Calu3 (cell line): ENCODE measurements at regions not wholly inside any gene's neighbourhood (a gene's known extent, or its start where the extent isn't known, plus 50 kb on each side); places are given as distances from the start of the nearest gene placed in this dataset.

Source experiments
- BruUV-seq: library from RNA; stranded (reverse); fragments of 400-500 nt; replicated peaks from 2 replicates; lab custom pipeline; 2021; lab: Mats Ljungman, UMichigan
- CTCF ChIA-PET: fragments of 300-600 bp; sonication (Branson Sonifier 250); formaldehyde crosslinking; loops from one replicate; lab custom pipeline; 2022; ENCODE audit warnings: antibody characterized with exemption; lab: Charles Lee
- DNase-seq: peaks from one replicate; pipeline ENCODE4 v3.0.0; 2022
- H3K27ac Mint-ChIP-seq: one replicate; pipeline ENCODE4 v1.8.0; 2022; ENCODE audit warnings: mixed read lengths; ENCODE audit not compliant: unreplicated experiment
- H3K27me3 Mint-ChIP-seq: one replicate; pipeline ENCODE4 v1.8.0; 2022; ENCODE audit warnings: mixed read lengths; ENCODE audit not compliant: unreplicated experiment
- H3K36me3 Mint-ChIP-seq: one replicate; pipeline ENCODE4 v1.8.0; 2022; ENCODE audit warnings: mild to moderate bottlenecking, moderate library complexity, mixed read lengths; ENCODE audit not compliant: insufficient read depth, unreplicated experiment
- H3K4me1 Mint-ChIP-seq: one replicate; pipeline ENCODE4 v1.8.0; 2022; ENCODE audit warnings: mild to moderate bottlenecking, low read depth, mixed read lengths; ENCODE audit not compliant: unreplicated experiment
- H3K4me3 Mint-ChIP-seq: one replicate; pipeline ENCODE4 v1.8.0; 2022; ENCODE audit warnings: mild to moderate bottlenecking, low read depth, moderate library complexity, mixed read lengths; ENCODE audit not compliant: unreplicated experiment
- H3K9me3 Mint-ChIP-seq: one replicate; pipeline ENCODE4 v1.8.0; 2022; ENCODE audit warnings: low read depth, mixed read lengths; ENCODE audit not compliant: unreplicated experiment
- intact Hi-C: fragments of 100-400 bp; cut with micrococcal nuclease; formaldehyde crosslinking; loops from one replicate; pipeline ENCODE4 v1.10.0; 2022; ENCODE audit not compliant: unreplicated experiment
- TF ChIP-seq, protein P1 (sequence below): fragments of 200-600 bp; IDR thresholded peaks from one replicate; pipeline ENCODE4 v1.8.0; 2022; ENCODE audit warnings: antibody characterized with exemption; ENCODE audit not compliant: unreplicated experiment

DNA sequence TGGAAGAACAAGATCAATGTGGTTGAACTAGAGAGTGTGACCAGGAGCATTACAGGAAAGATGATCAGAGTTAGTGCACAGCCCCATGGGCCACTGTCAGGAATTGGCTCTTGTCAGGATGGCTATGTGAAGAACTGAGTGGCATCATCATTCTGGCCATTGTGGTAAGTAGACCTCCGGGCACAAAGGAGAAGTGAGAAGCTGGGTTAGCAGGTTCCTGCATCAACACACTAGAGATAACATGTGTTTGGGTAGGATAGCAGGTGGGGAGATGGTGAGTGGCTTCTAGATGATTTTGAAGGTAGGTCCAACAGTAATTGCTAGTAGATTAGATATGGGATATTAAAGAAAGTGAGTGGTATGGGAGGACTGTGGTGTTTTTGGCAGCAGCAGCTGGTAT lies 408.2 kb downstream of the TSN start:
- CTCF ChIA-PET: no interaction called here

DNA sequence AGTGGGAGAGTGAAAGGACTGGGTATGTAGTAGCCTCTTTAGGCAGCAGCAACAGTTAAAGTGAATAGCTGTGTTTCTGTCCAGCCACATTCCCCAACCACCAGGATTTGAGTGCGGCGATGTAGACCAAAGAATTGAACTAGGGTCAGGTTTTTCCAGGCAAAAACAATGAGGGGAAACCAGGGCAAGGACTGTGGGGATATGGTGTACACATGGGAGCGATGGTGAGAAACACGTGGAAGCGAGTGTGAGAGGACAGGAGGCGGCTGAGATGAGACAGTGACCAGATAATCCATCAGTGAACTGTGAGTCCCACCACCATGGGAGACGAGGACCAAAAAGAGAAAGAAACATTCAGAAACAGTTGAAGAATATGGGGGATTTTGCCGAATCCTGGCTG lies 409.5 kb downstream of the TSN start:
- Mint-ChIP-seq H3K4me3 (no peak overlapping the region), H3K9me3 (no peaks in the 10 kb centered on the region), H3K27ac (no peak overlapping the region), H3K27me3 (peaks cover 26% of the 10 kb centered on the region), H3K4me1 (no peaks in the 10 kb centered on the region), H3K36me3 (no peaks in the 10 kb centered on the region)
- TF ChIP-seq, protein P1, sequence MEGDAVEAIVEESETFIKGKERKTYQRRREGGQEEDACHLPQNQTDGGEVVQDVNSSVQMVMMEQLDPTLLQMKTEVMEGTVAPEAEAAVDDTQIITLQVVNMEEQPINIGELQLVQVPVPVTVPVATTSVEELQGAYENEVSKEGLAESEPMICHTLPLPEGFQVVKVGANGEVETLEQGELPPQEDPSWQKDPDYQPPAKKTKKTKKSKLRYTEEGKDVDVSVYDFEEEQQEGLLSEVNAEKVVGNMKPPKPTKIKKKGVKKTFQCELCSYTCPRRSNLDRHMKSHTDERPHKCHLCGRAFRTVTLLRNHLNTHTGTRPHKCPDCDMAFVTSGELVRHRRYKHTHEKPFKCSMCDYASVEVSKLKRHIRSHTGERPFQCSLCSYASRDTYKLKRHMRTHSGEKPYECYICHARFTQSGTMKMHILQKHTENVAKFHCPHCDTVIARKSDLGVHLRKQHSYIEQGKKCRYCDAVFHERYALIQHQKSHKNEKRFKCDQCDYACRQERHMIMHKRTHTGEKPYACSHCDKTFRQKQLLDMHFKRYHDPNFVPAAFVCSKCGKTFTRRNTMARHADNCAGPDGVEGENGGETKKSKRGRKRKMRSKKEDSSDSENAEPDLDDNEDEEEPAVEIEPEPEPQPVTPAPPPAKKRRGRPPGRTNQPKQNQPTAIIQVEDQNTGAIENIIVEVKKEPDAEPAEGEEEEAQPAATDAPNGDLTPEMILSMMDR: no peak
- CTCF ChIA-PET: no interaction called here
- intact Hi-C loops: no loop called here
- DNase-seq: no peak
- no TSS peak for BruUV-seq

More for the DNA sequence above, 408.2 kb downstream of the TSN start:
- no peak for DNase-seq
- H3K4me1 Mint-ChIP-seq: no peaks in the 10 kb centered on the region
- H3K36me3 Mint-ChIP-seq: no peaks in the 10 kb centered on the region
- no peaks in the 10 kb centered on the region for H3K9me3 Mint-ChIP-seq
- peaks cover 21% of the 10 kb centered on the region for H3K27me3 Mint-ChIP-seq
- intact Hi-C loops: no loop called here
- TF ChIP-seq, protein P1: no peak
- no peak overlapping the region for H3K4me3 Mint-ChIP-seq
- BruUV-seq: no TSS peak
- H3K27ac Mint-ChIP-seq: no peak overlapping the region

DNA sequence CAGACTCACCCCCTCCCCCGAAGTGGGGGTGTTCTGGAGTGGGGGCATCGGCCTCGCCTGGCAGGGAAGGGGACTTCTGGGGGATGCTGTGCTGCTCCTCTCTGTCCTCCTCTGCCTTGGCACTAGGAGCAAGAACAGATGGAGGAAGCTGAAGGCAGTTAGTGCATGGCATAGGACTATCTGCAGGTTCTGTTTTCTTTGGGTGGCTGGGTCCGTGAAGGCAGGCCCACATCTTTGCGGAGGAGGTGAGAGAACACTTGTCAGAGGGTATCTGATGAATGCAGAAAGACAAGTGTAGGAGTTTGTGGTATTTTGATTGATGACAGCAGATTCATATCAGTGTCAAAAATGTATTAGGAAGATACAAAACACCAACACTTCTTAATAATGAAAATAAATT lies 411.4 kb downstream of the TSN start:
- no peak for DNase-seq
- no peak overlapping the region for H3K4me3 Mint-ChIP-seq
- H3K36me3 Mint-ChIP-seq: no peaks in the 10 kb centered on the region
- H3K4me1 Mint-ChIP-seq: no peaks in the 10 kb centered on the region
- intact Hi-C loops: no loop called here
- no TSS peak for BruUV-seq
- no peaks in the 10 kb centered on the region for H3K9me3 Mint-ChIP-seq
- TF ChIP-seq, protein P1: no peak
- no peak overlapping the region for H3K27ac Mint-ChIP-seq
- CTCF ChIA-PET: no interaction called here
- H3K27me3 Mint-ChIP-seq: peaks cover 32% of the 10 kb centered on the region

DNA sequence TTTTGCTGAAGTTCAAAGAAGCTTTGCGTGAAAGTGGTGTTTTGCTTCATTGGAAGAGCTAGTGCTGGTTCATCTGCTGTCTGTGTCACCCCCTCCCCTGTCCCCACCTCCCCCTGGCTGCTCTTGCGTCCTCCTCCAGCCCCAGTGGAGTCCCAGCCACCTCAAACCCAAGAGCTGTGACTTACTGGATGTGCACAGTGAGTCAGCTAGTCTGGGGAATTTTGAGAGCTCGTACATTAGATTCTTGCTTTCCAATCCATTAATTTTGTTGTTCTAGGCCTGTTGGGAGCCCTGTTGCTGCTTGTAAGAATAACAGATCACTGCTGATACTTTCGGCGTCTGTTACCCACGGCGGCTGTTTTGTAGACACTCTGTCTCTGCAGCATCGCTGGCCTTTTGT lies 412.1 kb downstream of the TSN start:
- Mint-ChIP-seq H3K36me3 (no peaks in the 10 kb centered on the region), H3K27ac (no peak overlapping the region), H3K4me1 (no peaks in the 10 kb centered on the region), H3K9me3 (no peaks in the 10 kb centered on the region), H3K4me3 (no peak overlapping the region), H3K27me3 (peaks cover 39% of the 10 kb centered on the region)
- no peak for DNase-seq
- CTCF ChIA-PET: interaction anchor here (0.5 kb wide), 1 partner anchor 437 kb away, joined by 3 read pairs; no protein-coding TSS in a partner anchor
- TF ChIP-seq, protein P1: no peak
- intact Hi-C loops: no loop called here
- BruUV-seq: no TSS peak
